ENCODE measurements at regions not wholly inside any gene's neighbourhood (a gene's known extent, or its start where the extent isn't known, plus 50 kb on each side); places are given as distances from the start of the nearest gene placed in this dataset.

- H3K4me3 ChIP-seq (ENCODE audit: insufficient read length, low read depth): no peak overlapping the region
Observed at GRCh38 chr18:56128153-56128791, 510.1 kb downstream of the TXNL1 start.

DNA sequence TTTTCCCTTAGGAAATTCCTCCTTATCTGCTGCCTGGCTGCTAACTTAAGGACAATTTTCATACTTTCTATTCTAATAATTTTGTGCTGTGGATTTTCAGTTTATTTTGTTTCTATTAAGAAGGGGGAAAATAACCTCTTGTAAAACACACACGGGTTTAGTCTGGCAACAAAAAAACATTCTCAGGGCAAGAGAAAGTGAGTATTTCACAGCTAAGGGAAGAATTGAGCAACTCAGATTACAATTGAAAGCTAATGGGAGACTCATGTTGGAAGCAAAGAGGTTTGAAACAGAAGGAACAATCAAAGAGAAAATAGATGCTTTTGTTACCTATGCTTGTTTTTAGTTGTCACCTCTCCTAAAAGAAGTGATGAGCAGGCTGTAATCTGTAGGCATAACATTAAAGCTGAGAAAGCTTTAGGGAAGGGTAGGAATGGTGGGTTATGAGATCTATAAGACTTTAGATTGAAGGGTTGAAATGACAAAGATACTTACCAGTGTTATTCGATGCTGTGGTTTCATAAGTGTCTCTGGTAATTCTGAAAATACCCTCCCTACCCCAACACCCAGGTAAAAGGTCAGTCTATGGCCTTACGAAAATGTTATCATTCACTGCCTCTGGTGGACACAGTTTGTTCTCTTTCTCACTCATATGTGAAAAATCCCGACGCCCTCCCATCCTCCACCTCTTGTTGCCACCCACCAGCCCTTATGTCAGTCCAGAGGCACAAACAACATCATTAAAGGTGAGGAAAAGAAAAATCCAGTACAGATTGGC is 510.9 kb downstream of the TXNL1 start:
- Histone ChIP-seq H3K27me3 (ENCODE audit: insufficient read depth, insufficient read length) (no peaks in the 10 kb centered on the region), H3K9me3 (ENCODE audit: insufficient read depth, low read length) (no peaks in the 10 kb centered on the region), H3K36me3 (ENCODE audit: insufficient read depth, insufficient read length, low read length) (no peaks in the 10 kb centered on the region), H3K9ac (ENCODE audit: insufficient read length, low read depth) (no peak overlapping the region), H3K4me3 (ENCODE audit: insufficient read length, low read depth) (no peak overlapping the region), H3K4me1 (ENCODE audit: insufficient read depth, insufficient read length) (no peaks in the 10 kb centered on the region)
- TF ChIP-seq YY1 (IDR thresholded peaks at IDR 0.05; ENCODE audit: insufficient read depth, insufficient read length) (no peak), SUZ12 (IDR thresholded peaks at IDR 0.05; ENCODE audit: extremely low read depth, insufficient read depth, insufficient read length) (no peak), ZNF274 (IDR thresholded peaks at IDR 0.05; ENCODE audit: low read depth, low read length) (no peak)
- no peak for DNase-seq (ENCODE audit: low read depth, low spot score)

More at GRCh38 chr18:56128153-56128791, 510.1 kb downstream of the TXNL1 start:
- Histone ChIP-seq H3K4me1 (ENCODE audit: insufficient read depth, insufficient read length) (no peaks in the 10 kb centered on the region), H3K27me3 (ENCODE audit: insufficient read depth, insufficient read length) (no peaks in the 10 kb centered on the region), H3K9ac (ENCODE audit: insufficient read length, low read depth) (no peak overlapping the region), H3K9me3 (ENCODE audit: insufficient read depth, low read length) (no peaks in the 10 kb centered on the region), H3K36me3 (ENCODE audit: insufficient read depth, insufficient read length, low read length) (no peaks in the 10 kb centered on the region)
- no peak for TF ChIP-seq YY1 (IDR thresholded peaks at IDR 0.05; ENCODE audit: insufficient read depth, insufficient read length)
- no peak for TF ChIP-seq SUZ12 (IDR thresholded peaks at IDR 0.05; ENCODE audit: extremely low read depth, insufficient read depth, insufficient read length)
- TF ChIP-seq ZNF274 (IDR thresholded peaks at IDR 0.05; ENCODE audit: low read depth, low read length): no peak
- DNase-seq (ENCODE audit: low read depth, low spot score): no peak

DNA sequence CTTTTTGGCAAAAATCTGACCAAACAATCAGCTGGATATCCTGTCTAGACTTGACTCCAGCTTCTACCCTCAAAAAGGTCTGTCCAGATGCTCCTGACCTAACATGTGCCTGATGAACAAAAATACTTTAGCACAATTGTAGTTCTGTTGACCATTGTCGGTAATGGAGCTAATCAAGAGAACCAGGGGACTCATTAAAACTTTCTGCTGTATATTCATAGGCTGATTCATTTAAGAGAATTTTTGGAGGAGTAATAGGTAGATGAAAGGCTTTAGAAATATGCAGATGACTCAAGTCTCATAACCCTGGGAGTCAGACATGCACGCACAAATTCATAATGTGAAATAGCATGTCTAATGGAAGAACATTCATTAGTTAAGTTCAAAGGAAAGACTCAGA is 514.2 kb downstream of the TXNL1 start:
- no peak for TF ChIP-seq ZNF274 (IDR thresholded peaks at IDR 0.05; ENCODE audit: low read depth, low read length)
- TF ChIP-seq YY1 (IDR thresholded peaks at IDR 0.05; ENCODE audit: insufficient read depth, insufficient read length): no peak
- no peak for TF ChIP-seq SUZ12 (IDR thresholded peaks at IDR 0.05; ENCODE audit: extremely low read depth, insufficient read depth, insufficient read length)
- no peaks in the 10 kb centered on the region for H3K27me3 ChIP-seq (ENCODE audit: insufficient read depth, insufficient read length)

DNA sequence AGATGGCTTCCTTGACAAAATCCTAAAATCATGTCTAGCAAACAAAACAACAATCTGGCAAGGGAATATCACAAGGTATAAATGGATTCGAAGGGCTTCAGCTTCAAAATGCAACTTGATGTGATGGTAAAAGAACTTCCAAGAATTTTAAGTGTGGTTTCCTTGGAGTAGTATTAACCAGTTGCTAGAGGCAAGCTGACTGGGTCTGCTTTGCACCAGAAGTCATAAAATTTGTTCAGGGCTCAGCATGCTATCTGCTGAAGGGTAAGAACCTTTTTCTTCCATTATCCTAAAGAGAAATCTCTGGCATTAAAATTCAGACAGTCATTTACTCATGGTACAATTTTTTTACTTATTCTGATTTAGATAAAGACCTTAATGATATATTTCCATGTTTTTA is 516.7 kb downstream of the TXNL1 start:
- no peak overlapping the region for H3K9ac ChIP-seq (ENCODE audit: insufficient read length, low read depth)
- no peaks in the 10 kb centered on the region for H3K4me1 ChIP-seq (ENCODE audit: insufficient read depth, insufficient read length)
- H3K27me3 ChIP-seq (ENCODE audit: insufficient read depth, insufficient read length): no peaks in the 10 kb centered on the region
- no peak overlapping the region for H3K4me3 ChIP-seq (ENCODE audit: insufficient read length, low read depth)
- TF ChIP-seq SUZ12 (IDR thresholded peaks at IDR 0.05; ENCODE audit: extremely low read depth, insufficient read depth, insufficient read length) (no peak), YY1 (IDR thresholded peaks at IDR 0.05; ENCODE audit: insufficient read depth, insufficient read length) (no peak), ZNF274 (IDR thresholded peaks at IDR 0.05; ENCODE audit: low read depth, low read length) (no peak)
- no peak for DNase-seq (ENCODE audit: low read depth, low spot score)
- no peaks in the 10 kb centered on the region for H3K9me3 ChIP-seq (ENCODE audit: insufficient read depth, low read length)
- H3K36me3 ChIP-seq (ENCODE audit: insufficient read depth, insufficient read length, low read length): no peaks in the 10 kb centered on the region

More for the DNA sequence above, 514.2 kb downstream of the TXNL1 start:
- Histone ChIP-seq H3K9me3 (ENCODE audit: insufficient read depth, low read length) (no peaks in the 10 kb centered on the region), H3K4me3 (ENCODE audit: insufficient read length, low read depth) (no peak overlapping the region), H3K4me1 (ENCODE audit: insufficient read depth, insufficient read length) (no peaks in the 10 kb centered on the region), H3K9ac (ENCODE audit: insufficient read length, low read depth) (no peak overlapping the region), H3K36me3 (ENCODE audit: insufficient read depth, insufficient read length, low read length) (no peaks in the 10 kb centered on the region)
- DNase-seq (ENCODE audit: low read depth, low spot score): no peak

DNA sequence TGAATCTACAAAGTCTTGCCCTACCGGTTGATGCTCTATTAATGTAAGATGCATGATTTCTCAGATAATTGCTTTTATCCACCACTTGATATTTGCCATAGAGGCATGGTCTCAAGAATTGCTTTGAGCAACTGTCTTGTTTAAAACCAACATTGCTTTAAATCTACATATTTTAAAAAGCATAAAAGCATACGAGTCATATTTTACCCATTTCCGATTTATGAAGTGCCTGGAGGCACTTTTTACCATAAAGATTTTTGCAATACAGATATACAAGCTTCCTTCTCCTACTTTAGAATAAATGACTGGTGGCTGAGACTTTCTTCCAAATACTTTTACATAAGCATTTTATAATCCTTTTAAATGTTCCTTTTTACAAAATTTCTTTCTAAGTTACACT is 517.6 kb downstream of the TXNL1 start:
- Histone ChIP-seq H3K36me3 (ENCODE audit: insufficient read depth, insufficient read length, low read length) (no peaks in the 10 kb centered on the region), H3K4me3 (ENCODE audit: insufficient read length, low read depth) (no peak overlapping the region), H3K27me3 (ENCODE audit: insufficient read depth, insufficient read length) (no peaks in the 10 kb centered on the region), H3K4me1 (ENCODE audit: insufficient read depth, insufficient read length) (no peaks in the 10 kb centered on the region), H3K9ac (ENCODE audit: insufficient read length, low read depth) (no peak overlapping the region), H3K9me3 (ENCODE audit: insufficient read depth, low read length) (no peaks in the 10 kb centered on the region)
- no peak for DNase-seq (ENCODE audit: low read depth, low spot score)
- TF ChIP-seq SUZ12 (IDR thresholded peaks at IDR 0.05; ENCODE audit: extremely low read depth, insufficient read depth, insufficient read length) (no peak), ZNF274 (IDR thresholded peaks at IDR 0.05; ENCODE audit: low read depth, low read length) (no peak), YY1 (IDR thresholded peaks at IDR 0.05; ENCODE audit: insufficient read depth, insufficient read length) (no peak)

GRCh38 chr18:56119681-56120080 is 518.7 kb downstream of the TXNL1 start:
- no peaks in the 10 kb centered on the region for H3K27me3 ChIP-seq (ENCODE audit: insufficient read depth, insufficient read length)
- DNase-seq (ENCODE audit: low read depth, low spot score): no peak
- H3K4me1 ChIP-seq (ENCODE audit: insufficient read depth, insufficient read length): no peaks in the 10 kb centered on the region

DNA sequence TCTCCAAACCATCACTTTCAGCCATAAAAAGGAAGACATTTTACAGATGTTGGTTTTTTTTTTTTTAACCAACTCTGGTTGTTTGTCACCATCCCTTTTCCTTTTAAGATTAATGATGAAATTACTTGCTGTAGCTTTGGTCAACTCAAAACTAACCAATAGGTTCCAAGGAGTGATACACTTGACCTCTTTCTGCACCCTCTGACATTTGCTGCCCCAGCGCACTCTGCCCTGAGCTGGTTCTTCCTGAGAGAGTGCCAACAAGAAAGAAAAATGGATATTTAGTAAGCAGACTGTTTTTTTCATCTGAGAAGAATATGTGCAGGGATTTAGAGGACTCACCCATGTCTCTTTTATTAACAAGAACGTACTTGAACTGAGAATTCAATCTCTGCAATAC is 520.0 kb downstream of the TXNL1 start:
- no peaks in the 10 kb centered on the region for H3K36me3 ChIP-seq (ENCODE audit: insufficient read depth, insufficient read length, low read length)
- H3K9me3 ChIP-seq (ENCODE audit: insufficient read depth, low read length): no peaks in the 10 kb centered on the region
- H3K4me3 ChIP-seq (ENCODE audit: insufficient read length, low read depth): no peak overlapping the region
- H3K4me1 ChIP-seq (ENCODE audit: insufficient read depth, insufficient read length): no peaks in the 10 kb centered on the region
- no peak for TF ChIP-seq ZNF274 (IDR thresholded peaks at IDR 0.05; ENCODE audit: low read depth, low read length)
- no peaks in the 10 kb centered on the region for H3K27me3 ChIP-seq (ENCODE audit: insufficient read depth, insufficient read length)
- no peak overlapping the region for H3K9ac ChIP-seq (ENCODE audit: insufficient read length, low read depth)
- no peak for DNase-seq (ENCODE audit: low read depth, low spot score)

More at GRCh38 chr18:56119681-56120080, 518.7 kb downstream of the TXNL1 start:
- Histone ChIP-seq H3K9ac (ENCODE audit: insufficient read length, low read depth) (no peak overlapping the region), H3K36me3 (ENCODE audit: insufficient read depth, insufficient read length, low read length) (no peaks in the 10 kb centered on the region), H3K9me3 (ENCODE audit: insufficient read depth, low read length) (no peaks in the 10 kb centered on the region), H3K4me3 (ENCODE audit: insufficient read length, low read depth) (no peak overlapping the region)
- TF ChIP-seq YY1 (IDR thresholded peaks at IDR 0.05; ENCODE audit: insufficient read depth, insufficient read length): no peak
- TF ChIP-seq ZNF274 (IDR thresholded peaks at IDR 0.05; ENCODE audit: low read depth, low read length): no peak
- TF ChIP-seq SUZ12 (IDR thresholded peaks at IDR 0.05; ENCODE audit: extremely low read depth, insufficient read depth, insufficient read length): no peak
